ENCODE measurements at regions not wholly inside any gene's neighbourhood (a gene's known extent, or its start where the extent isn't known, plus 50 kb on each side); places are given as distances from the start of the nearest gene placed in this dataset.

DNA sequence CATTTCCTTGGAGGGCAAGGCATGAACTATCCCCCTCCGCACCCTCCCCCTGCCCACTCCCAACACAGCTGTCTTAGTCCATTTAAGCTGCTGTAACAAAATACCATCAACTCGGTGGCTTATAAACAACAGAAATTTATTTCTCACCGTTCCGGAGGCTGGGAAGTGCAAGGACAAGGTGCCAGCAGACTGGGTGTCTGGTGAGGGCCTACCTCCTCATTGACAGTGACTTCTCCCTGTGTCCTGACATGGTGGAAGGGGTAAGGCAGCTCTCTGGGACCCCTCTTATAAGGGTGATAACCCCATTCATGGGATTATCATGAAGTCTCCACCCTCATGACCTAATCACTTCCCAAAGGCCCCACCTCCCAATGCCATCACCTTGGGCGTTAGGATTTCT lies 114.3 kb upstream of the MAFB start:
- Histone ChIP-seq H3K36me3 (ENCODE audit: control insufficient read depth in 3 of 3, insufficient read depth in 3 of 3, low read length in 3 of 3) (no peaks in the 10 kb centered on the region), H3K27ac (ENCODE audit: low read depth, low read length) (no peak overlapping the region), H3K4me1 (ENCODE audit: control insufficient read depth in 3 of 3, insufficient read depth in 3 of 3, low read length in 3 of 3) (no peaks in the 10 kb centered on the region), H3K9me3 (ENCODE audit: control insufficient read depth in 3 of 3, low read length in 3 of 3) (no peaks in the 10 kb centered on the region), H3K9ac (ENCODE audit: low read depth in 1 of 3, low read length in 3 of 3) (no peak overlapping the region), H3K27me3 (ENCODE audit: control insufficient read depth in 3 of 3, insufficient read depth in 3 of 3, low read length in 3 of 3) (peaks cover 7 to 18% (median 7%) of the 10 kb centered on the region in 3 donors), H3K4me3 (ENCODE audit: low read length in 3 of 3) (no peak overlapping the region)

DNA sequence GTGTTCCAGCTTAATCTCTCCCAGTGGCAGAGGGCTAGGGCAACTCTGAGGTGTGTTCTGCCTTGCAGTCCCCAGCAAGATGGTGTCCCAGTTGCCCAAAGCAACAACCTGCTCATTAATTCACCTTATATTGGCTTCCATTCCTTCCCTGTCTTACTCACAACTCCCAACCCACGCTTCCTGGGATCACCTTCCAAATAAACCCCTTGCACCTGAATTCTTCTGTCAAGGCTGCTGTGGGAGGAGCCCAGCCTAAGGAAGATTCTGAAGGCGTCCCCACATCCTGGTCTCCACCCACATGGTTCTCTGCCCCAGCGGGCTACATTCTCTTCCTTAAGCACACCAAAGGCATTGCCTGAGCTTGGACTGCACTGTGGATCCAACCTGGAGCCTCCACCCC lies 116.6 kb upstream of the MAFB start:
- no peak overlapping the region for H3K27ac ChIP-seq (ENCODE audit: low read depth, low read length)
- peaks cover 7 to 21% (median 7%) of the 10 kb centered on the region in 3 donors for H3K27me3 ChIP-seq (ENCODE audit: control insufficient read depth in 3 of 3, insufficient read depth in 3 of 3, low read length in 3 of 3)
- no peaks in the 10 kb centered on the region for H3K9me3 ChIP-seq (ENCODE audit: control insufficient read depth in 3 of 3, low read length in 3 of 3)
- H3K4me1 ChIP-seq (ENCODE audit: control insufficient read depth in 3 of 3, insufficient read depth in 3 of 3, low read length in 3 of 3) = no peaks in the 10 kb centered on the region
- no peak overlapping the region for H3K9ac ChIP-seq (ENCODE audit: low read depth in 1 of 3, low read length in 3 of 3)
- H3K36me3 ChIP-seq (ENCODE audit: control insufficient read depth in 3 of 3, insufficient read depth in 3 of 3, low read length in 3 of 3) = no peaks in the 10 kb centered on the region
- no peak overlapping the region for H3K4me3 ChIP-seq (ENCODE audit: low read length in 3 of 3)

DNA sequence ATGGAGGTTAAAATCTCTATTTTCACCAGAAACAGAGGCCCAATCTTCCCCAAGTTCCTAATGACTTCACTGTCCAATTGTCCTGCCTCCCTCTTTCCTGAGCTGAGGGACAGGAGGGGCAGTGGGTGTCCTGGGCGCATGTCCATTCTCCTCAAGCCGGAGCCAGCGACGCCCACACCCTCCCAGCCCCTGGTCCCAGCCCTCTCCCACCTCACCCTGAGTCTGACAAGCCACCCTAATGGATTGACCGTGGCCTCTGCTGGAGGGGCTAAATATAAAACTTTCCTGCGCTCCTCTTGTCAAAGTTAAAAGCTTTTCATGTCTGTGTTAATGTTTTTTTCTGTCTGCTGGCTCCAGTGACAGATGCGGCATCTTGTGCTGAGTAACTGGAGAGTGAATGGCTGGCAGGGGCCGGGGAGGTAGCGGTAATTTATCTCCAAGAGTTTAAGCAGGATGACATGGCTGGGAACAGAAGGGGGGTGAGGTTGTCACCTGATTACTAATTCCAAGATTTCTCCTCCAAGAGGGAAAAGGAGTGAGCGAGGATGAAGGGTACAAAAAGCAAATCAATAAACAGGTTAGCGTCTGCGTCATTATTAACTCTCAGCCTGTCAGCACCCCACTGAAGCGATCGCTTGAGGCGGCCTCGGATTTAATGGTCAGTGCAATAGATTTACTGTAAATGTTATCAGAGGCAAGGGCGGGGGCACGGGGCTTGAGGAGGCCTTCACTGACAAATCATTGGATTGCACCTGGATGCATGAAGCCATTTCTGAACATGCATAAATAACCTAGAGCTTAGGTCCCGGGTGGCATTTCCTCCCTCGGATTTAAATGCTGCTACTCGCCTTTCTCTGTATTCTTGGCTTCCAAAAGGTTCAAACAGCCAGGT lies 118.1 kb upstream of the MAFB start:
- Histone ChIP-seq H3K9me3 (ENCODE audit: control insufficient read depth in 3 of 3, low read length in 3 of 3) (no peaks in the 10 kb centered on the region), H3K4me1 (ENCODE audit: control insufficient read depth in 3 of 3, insufficient read depth in 3 of 3, low read length in 3 of 3) (no peaks in the 10 kb centered on the region), H3K9ac (ENCODE audit: low read depth in 1 of 3, low read length in 3 of 3) (no peak overlapping the region), H3K27ac (ENCODE audit: low read depth, low read length) (no peak overlapping the region), H3K4me3 (ENCODE audit: low read length in 3 of 3) (no peak overlapping the region), H3K27me3 (ENCODE audit: control insufficient read depth in 3 of 3, insufficient read depth in 3 of 3, low read length in 3 of 3) (peaks cover 7 to 21% (median 7%) of the 10 kb centered on the region in 3 donors), H3K36me3 (ENCODE audit: control insufficient read depth in 3 of 3, insufficient read depth in 3 of 3, low read length in 3 of 3) (no peaks in the 10 kb centered on the region)

DNA sequence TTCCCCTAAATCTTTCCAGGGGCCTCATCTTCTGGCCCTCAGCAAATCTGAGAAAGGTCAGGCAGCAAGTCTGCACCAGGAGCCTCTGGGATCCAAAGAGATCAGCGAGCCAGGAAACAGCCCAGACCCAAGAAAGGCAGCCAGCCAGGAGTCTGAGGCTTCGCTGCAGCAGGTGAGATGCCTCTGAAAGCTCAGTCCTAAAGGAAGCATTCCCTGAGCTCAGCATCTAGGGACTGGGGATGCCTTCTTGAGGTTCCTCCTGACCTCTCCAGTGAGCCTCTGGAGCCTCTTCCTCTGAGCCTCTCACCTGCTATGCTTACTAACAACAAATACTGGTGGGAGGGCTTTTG lies 118.8 kb upstream of the MAFB start:
- Histone ChIP-seq H3K4me1 (ENCODE audit: control insufficient read depth in 3 of 3, insufficient read depth in 3 of 3, low read length in 3 of 3) (no peaks in the 10 kb centered on the region), H3K27me3 (ENCODE audit: control insufficient read depth in 3 of 3, insufficient read depth in 3 of 3, low read length in 3 of 3) (peaks cover 7 to 20% (median 7%) of the 10 kb centered on the region in 3 donors)

DNA sequence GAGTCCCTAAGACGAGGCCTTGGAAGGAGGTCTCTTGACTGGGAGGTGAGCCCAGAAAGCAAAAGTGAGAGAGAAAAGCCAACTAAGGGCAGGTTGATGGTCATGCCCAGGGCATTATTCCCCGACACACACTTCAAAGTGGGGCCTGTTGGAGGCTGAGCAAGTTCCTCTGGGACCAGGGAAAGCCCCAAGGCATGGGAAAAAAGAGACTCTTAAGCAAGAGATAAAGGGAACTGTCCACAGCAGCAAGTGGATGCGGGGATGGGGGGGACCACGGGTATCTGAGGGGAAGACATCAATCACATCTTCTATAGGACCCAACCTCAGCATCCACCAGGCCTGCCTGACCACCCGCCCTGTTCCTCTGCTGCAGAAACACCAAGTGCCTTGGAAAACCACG lies 119.9 kb upstream of the MAFB start:
- Histone ChIP-seq H3K36me3 (ENCODE audit: control insufficient read depth in 3 of 3, insufficient read depth in 3 of 3, low read length in 3 of 3) (no peaks in the 10 kb centered on the region), H3K9ac (ENCODE audit: low read depth in 1 of 3, low read length in 3 of 3) (no peak overlapping the region), H3K4me1 (ENCODE audit: control insufficient read depth in 3 of 3, insufficient read depth in 3 of 3, low read length in 3 of 3) (no peaks in the 10 kb centered on the region), H3K27ac (ENCODE audit: low read depth, low read length) (no peak overlapping the region), H3K4me3 (ENCODE audit: low read length in 3 of 3) (no peak overlapping the region), H3K9me3 (ENCODE audit: control insufficient read depth in 3 of 3, low read length in 3 of 3) (no peaks in the 10 kb centered on the region), H3K27me3 (ENCODE audit: control insufficient read depth in 3 of 3, insufficient read depth in 3 of 3, low read length in 3 of 3) (peaks cover 7 to 18% (median 7%) of the 10 kb centered on the region in 3 donors)

More for the DNA sequence above, 118.8 kb upstream of the MAFB start:
- Histone ChIP-seq H3K27ac (ENCODE audit: low read depth, low read length) (no peak overlapping the region), H3K4me3 (ENCODE audit: low read length in 3 of 3) (no peak overlapping the region), H3K9me3 (ENCODE audit: control insufficient read depth in 3 of 3, low read length in 3 of 3) (no peaks in the 10 kb centered on the region), H3K9ac (ENCODE audit: low read depth in 1 of 3, low read length in 3 of 3) (no peak overlapping the region), H3K36me3 (ENCODE audit: control insufficient read depth in 3 of 3, insufficient read depth in 3 of 3, low read length in 3 of 3) (no peaks in the 10 kb centered on the region)

DNA sequence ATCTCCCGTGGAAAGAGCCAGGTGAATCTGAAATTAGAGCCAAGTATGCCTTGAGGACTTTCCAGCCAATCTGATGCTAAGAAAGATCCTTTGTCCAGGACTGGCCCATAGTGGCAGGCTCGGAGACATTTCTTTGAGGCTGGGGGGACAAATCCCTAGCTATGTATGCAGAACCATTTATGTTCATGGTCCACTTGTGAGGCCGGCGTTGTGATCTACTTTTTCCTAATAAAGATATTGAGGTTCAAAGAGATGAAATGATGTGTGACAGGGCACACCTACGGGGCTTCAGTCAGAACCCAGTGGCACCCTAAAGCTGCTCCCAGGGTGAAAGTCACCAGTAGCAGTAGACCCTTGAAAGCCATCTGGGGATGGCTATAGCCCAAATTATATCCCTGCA lies 120.3 kb upstream of the MAFB start:
- Histone ChIP-seq H3K4me3 (ENCODE audit: low read length in 3 of 3) (no peak overlapping the region), H3K27me3 (ENCODE audit: control insufficient read depth in 3 of 3, insufficient read depth in 3 of 3, low read length in 3 of 3) (peaks cover 4 to 18% (median 7%) of the 10 kb centered on the region in 3 donors), H3K9ac (ENCODE audit: low read depth in 1 of 3, low read length in 3 of 3) (no peak overlapping the region), H3K4me1 (ENCODE audit: control insufficient read depth in 3 of 3, insufficient read depth in 3 of 3, low read length in 3 of 3) (no peaks in the 10 kb centered on the region), H3K9me3 (ENCODE audit: control insufficient read depth in 3 of 3, low read length in 3 of 3) (no peaks in the 10 kb centered on the region), H3K27ac (ENCODE audit: low read depth, low read length) (no peak overlapping the region), H3K36me3 (ENCODE audit: control insufficient read depth in 3 of 3, insufficient read depth in 3 of 3, low read length in 3 of 3) (no peaks in the 10 kb centered on the region)

DNA sequence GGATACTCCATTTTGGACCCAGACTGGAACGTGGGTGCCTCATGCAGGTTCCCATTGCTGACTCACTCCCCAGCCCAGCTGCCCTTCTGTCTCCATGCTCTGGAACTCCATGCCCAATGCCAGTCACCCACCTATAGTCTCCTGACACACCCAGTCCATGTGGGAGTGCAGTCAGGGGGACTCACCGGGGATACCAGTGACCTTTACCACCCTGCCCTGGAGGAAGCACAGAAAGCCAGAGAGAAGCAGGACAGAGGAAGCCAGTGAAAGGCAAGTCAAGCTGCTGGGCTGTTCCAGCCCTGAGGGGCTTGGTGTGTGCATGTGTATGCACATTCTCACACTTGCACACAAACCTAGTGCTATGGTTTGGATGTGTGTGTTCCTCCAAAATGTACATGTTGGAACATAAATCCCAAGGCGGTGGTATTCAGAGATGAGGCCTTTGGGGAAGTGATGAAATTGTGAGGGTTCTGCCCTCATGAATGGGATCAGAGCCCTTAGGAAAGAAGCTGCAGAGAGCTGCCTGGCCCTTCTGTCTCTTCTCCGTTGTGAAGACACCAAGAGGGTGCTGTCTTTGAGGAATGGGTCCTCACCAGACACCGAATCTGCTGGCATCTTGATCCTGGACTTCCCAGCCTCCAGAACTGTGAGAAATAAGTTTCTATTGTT lies 121.4 kb upstream of the MAFB start:
- no peak overlapping the region for H3K4me3 ChIP-seq (ENCODE audit: low read length in 3 of 3)
- no peak overlapping the region for H3K9ac ChIP-seq (ENCODE audit: low read depth in 1 of 3, low read length in 3 of 3)
- H3K9me3 ChIP-seq (ENCODE audit: control insufficient read depth in 3 of 3, low read length in 3 of 3) = no peaks in the 10 kb centered on the region
- no peaks in the 10 kb centered on the region for H3K4me1 ChIP-seq (ENCODE audit: control insufficient read depth in 3 of 3, insufficient read depth in 3 of 3, low read length in 3 of 3)
- H3K36me3 ChIP-seq (ENCODE audit: control insufficient read depth in 3 of 3, insufficient read depth in 3 of 3, low read length in 3 of 3) = no peaks in the 10 kb centered on the region
- no peak overlapping the region for H3K27ac ChIP-seq (ENCODE audit: low read depth, low read length)
- H3K27me3 ChIP-seq (ENCODE audit: control insufficient read depth in 3 of 3, insufficient read depth in 3 of 3, low read length in 3 of 3) = peaks cover 0 to 14% (median 5%) of the 10 kb centered on the region in 3 donors

DNA sequence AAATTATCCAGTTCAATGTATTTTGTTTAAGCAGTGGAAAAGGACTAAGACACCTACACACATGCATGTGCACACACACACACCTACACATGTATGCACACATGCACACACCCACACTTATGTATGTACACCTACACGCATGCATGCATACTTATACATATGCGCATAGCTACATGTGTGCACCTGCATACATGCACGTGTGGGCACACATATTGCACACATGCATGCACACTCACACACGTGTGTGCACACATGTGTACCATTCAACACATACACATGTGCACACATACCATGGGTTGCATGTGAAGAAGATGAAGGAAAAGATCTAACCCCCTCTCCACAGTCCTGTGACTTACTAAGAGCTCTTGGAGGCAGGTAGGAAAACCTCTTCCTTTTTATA lies 122.0 kb upstream of the MAFB start:
- Histone ChIP-seq H3K36me3 (ENCODE audit: control insufficient read depth in 3 of 3, insufficient read depth in 3 of 3, low read length in 3 of 3) (no peaks in the 10 kb centered on the region), H3K27ac (ENCODE audit: low read depth, low read length) (no peak overlapping the region), H3K9me3 (ENCODE audit: control insufficient read depth in 3 of 3, low read length in 3 of 3) (no peaks in the 10 kb centered on the region), H3K4me3 (ENCODE audit: low read length in 3 of 3) (no peak overlapping the region), H3K4me1 (ENCODE audit: control insufficient read depth in 3 of 3, insufficient read depth in 3 of 3, low read length in 3 of 3) (no peaks in the 10 kb centered on the region), H3K27me3 (ENCODE audit: control insufficient read depth in 3 of 3, insufficient read depth in 3 of 3, low read length in 3 of 3) (peaks cover 0 to 11% (median 0%) of the 10 kb centered on the region in 3 donors), H3K9ac (ENCODE audit: low read depth in 1 of 3, low read length in 3 of 3) (no peak overlapping the region)

DNA sequence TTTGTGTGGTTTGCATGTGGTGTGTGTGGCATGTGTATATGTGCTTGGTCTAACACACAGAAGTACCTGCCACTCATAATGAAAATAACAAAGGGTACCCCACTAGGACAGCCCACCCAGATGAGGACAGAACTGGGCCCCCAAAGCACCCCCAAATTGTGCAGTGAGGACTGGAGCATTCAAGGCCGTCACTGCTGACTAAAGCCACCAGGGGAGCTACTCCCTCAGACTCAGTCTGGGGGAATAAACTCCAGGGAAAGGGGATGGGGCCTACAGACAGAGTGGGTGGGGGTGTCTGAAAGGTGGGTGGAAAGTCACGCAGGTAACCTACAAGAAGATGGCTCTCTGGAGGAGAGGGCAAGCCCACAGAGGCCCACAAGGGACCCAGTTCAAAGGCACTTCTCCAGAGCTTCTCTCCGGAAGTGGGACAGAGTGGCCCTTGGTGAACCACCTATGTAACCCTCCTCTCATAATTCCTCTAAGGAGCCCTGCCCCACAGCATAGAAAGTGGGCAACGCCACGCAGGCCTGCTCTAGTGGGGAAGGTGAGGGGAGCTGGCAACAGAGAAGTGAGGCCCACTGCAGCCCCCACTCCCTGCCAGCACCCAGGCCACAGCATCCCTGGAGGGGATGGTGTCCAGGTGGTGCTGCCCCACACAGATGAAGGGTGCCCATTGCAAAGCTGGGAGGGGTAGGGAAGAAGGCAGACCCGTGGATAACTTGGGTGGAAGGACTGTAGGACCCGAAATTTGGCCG lies 122.8 kb upstream of the MAFB start:
- no peaks in the 10 kb centered on the region for H3K4me1 ChIP-seq (ENCODE audit: control insufficient read depth in 3 of 3, insufficient read depth in 3 of 3, low read length in 3 of 3)
- H3K9me3 ChIP-seq (ENCODE audit: control insufficient read depth in 3 of 3, low read length in 3 of 3) = no peaks in the 10 kb centered on the region
- peaks cover 0 to 10% (median 0%) of the 10 kb centered on the region in 3 donors for H3K27me3 ChIP-seq (ENCODE audit: control insufficient read depth in 3 of 3, insufficient read depth in 3 of 3, low read length in 3 of 3)
- no peak overlapping the region for H3K9ac ChIP-seq (ENCODE audit: low read depth in 1 of 3, low read length in 3 of 3)
- H3K4me3 ChIP-seq (ENCODE audit: low read length in 3 of 3) = no peak overlapping the region
- no peaks in the 10 kb centered on the region for H3K36me3 ChIP-seq (ENCODE audit: control insufficient read depth in 3 of 3, insufficient read depth in 3 of 3, low read length in 3 of 3)
- no peak overlapping the region for H3K27ac ChIP-seq (ENCODE audit: low read depth, low read length)
